GDM1 (cell line): ENCODE measurements at regions not wholly inside any gene's neighbourhood (a gene's known extent, or its start where the extent isn't known, plus 50 kb on each side); places are given as distances from the start of the nearest gene placed in this dataset.

Experiments
- DNase-seq: peaks from one replicate; lab custom pipeline; 2025; lab: John Stamatoyannopoulos, UW

DNA sequence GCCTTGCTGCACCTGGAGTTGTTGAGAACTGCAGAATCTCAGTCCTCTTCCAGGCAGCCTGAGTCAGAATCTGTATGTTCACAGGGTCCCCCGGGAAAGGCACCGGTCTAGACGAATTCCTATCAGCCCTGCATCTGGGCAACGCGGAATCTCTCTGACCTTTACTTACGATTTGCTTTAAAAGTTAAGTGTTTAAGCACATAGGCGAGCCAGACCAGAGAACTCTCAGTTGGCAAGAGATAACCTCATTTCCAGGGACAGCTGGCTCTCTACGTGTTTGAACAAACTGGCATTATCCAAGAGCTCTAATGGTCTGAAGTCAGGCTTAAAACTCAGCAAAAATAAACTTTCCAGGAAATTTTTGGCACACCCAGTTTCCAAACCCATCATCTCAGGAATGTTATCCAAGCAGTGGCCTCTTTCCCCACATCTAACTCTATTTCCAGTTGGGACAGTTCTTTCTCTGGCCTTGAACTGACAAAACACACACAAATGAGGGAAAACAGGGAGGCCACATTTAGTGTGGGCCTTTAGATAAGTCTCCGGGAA is 53.4 kb downstream of the HES1 start:
- no peak for DNase-seq

DNA sequence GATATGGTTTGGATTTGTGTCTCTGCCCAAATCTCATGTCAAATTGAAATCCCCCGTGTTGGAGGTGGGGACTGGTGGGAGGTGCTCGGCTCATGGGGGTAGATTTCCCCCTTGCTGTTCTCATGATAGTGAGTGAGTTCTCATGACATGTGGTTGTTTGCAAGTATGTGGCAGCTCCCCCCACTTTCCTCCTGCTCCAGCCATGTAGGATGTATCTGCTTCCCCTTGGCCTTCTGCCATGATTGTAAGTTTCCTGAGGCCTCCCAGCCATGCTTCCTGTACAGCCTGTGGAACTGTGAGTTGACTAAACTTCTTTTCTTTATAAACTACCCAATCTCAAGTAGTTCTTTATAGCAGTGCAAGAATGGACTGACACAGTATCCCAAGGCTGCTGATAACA is 55.9 kb downstream of the HES1 start:
- DNase-seq: peak; percentile 76

DNA sequence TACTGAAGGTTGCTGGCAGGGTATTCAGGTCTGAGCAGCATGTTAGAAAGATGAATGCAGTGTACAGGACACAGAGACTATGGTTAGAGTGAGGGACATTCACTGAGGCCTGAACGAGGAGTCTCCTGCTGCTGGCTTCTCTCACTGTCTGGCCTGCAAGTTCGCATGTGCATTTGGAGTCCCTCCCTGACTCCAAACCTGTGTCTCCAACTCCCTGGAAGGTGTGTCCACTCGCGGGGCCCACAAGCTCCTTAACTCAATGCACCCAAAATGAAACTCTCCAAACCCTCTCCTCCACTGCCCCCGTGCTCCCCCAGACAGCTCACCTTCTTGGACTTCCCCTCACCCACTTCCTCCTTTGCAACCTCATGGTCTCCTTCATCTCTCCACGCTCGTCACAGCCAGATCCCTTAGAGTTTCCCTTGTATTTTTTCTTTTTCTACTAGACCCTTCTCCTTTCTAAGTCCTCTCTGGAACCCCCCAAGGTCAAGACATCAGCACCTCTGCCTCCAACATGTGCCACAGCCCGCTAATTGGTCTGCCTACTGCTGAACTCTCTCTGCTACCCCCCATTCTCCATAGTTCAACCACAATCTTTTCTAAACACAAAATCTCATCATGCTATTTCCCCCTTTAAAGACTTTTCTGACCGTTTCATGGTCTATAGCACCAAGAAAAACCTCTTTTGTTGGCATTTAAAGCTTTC is 58.3 kb downstream of the HES1 start:
- peak; percentile 43 for DNase-seq

DNA sequence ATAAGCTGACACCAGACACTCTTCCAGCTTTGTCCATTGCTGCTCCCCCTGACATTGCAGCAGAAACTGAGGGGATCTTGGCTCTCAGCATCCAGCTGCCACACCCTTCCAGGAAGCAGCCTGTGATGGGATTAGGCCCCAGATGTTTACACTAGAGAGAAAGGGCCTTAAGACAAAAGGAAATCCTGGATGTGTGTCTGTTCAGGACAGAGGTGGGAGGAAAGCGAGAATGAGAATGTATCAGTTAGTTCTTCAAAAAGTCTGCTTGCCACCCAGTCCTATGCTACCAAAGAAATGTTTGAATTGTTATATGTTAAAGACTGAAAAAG is 58.8 kb downstream of the HES1 start:
- DNase-seq: no peak

DNA sequence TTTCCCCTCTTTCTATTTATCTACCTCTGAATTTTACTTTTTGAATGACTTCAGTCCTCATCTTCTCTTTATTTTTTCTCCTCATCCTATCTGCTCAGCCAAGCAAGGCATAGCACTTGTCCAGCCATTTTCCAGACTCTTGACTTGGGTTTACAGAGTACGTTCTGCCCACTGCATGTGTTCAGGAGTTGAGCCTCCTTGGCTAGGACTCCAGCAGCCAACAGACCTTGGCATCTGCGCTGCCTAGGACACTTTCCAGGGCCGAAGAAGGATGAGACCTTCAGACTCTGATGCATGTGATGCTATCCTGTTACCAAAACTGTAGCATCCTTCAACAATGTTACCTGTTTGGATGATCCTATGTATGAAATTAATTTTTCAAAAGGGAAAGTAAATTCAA is 59.7 kb downstream of the HES1 start:
- no peak for DNase-seq

DNA sequence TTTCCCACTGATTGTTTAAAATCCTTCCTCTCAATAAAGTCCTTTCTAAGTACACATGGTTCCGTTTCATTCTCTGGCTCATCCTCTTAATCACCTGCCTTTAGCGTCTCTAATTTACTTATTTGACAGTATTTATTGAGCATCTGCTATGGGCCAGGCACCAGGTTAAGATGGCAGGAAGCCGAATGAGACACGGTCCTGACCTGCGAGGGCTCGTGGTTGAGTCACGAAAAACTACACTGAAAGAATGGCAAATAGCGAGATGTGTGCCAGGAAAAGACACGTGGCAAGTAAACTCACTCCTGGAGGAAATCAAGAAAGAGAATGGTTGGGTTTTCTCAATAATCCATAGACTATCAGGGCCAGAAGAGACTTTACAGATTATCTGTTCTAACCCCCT is 60.9 kb downstream of the HES1 start:
- DNase-seq: no peak

DNA sequence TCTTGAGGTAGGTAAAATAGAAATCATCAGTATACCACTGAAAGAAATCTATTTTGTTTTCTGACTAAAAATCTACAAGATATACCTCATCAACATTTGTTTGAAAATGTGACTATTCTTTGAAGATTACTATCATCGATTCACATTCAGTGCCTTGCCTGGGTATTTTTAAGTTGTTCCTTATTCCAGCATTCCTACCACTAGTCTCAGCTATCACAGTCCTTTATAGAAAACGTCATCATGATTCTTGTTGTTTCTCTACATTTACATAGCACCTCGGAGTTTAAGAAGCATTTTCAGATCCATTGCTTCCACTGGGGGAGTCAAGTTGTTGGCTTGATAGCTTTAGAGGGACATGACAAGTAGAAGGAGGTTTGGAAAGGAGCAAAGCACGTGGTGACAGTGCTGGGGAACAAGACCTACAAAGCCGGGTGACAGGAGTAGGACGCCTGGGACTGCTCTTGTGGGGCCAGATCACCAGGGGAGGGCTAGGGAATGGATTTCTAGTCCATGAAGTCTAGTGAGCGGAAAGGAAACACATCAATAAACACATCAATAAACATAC is 61.5 kb downstream of the HES1 start:
- DNase-seq: no peak

DNA sequence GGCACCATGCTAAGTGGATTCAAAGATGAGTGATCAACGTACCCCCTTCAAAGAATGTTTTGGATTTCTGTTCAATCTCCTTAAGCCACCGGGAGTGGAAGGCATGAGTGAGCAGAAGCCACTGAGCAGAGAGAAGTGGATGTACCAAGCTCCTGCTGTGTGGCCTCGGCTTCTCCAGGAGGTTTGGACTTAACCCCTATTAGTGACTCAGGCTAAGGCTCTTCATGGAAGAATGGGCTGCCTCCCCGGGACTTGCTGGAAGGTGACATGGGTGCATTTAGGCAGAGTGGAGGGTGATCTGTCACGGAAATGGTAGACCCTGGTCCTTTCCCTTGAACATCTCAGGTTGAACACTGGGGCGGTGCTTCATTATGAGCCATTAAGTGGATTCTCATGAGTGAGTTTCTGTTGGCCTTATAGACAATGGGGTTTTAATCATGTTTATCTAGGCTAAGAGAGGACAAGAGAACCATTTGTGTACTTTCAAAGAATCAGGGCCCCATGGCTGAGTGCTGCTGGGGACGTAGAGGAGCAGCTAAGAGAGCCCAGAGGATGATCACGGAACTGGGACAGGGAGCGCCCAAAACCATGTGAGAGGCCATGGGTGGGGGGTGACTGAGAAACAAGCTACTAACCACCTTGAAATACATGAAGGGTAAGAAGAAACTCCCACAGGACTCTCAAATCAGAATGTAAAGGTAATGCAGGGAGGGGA is 62.2 kb downstream of the HES1 start:
- DNase-seq: no peak

DNA sequence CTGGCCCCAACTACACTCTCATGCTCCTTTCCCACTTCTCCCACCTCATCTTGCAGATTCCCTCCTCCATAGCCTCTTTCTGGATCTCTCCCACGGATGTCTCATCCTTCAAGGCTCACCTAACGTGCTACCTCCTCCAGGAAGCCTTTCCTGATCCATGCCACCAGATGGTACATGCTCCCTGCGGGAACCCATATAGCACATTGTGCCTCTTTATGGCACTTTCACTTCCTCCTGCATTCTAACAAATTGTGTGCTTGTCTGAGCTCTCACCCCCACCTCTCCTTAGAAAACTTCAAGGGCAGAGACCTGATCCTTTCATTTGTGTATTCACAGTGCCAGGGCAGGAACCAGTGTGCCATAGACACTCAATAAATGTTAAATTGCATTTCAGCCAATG is 63.0 kb downstream of the HES1 start:
- DNase-seq: no peak

DNA sequence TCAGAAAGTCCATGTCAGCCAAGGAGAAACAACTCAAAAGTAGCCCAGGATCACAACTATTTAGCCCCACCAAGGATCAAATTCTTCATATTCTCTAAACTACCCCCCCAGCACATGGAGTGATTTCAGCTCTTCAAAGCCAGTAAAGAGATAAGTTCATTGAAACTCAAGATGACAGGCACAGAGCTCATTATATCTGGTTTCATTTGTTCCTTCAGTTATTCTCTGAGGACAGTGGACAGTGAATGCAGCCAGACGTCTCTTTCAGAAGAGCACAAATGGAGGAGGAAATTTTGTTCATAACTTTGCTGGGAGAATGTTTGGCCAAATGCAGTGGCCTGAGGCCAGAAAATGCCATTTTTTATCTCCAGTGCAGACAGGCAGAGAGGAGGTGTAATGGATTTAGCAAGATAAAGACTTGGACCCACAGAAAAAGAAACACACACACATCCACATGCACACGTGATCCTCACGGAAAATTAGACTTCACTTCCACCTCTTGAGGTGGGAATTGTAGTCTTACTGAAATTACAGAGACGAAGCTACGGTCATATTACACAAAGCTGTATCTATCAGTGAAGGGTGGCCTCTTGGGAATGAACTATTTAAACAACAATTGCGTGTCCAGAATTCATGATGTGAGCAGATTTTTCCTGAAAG is 64.6 kb downstream of the HES1 start:
- no peak for DNase-seq

DNA sequence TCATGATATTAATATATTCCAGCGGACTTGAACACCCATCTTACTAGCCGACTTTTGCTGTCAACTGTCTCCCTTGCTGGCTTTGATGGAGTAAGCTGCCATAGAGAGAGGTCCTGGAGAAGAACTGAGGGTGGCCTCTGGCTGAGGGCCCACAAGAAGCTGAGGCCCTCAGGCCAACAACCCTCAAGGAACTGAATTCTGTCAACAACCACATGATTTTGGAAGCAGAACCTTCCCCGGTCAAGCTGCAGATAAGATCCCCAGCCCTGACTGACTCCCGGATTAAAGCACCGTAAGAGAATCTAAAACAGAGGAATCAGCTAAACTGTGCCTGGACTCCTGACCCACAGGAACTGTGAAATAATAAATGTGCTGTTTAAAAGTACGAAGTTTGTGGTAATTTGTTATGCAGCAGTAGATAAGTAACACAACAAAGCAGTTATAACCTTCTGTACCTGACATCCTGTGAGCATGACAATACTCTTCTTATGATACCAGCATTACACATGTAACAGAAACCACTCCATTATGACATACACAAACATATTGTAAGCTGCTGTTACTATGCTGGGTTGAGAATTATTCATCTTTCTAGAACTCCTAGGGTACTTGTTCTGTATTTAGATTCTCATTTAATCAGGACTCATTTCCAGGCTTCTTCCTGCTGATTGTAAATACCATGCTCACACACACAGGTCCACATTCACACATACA is 66.2 kb downstream of the HES1 start:
- no peak for DNase-seq

DNA sequence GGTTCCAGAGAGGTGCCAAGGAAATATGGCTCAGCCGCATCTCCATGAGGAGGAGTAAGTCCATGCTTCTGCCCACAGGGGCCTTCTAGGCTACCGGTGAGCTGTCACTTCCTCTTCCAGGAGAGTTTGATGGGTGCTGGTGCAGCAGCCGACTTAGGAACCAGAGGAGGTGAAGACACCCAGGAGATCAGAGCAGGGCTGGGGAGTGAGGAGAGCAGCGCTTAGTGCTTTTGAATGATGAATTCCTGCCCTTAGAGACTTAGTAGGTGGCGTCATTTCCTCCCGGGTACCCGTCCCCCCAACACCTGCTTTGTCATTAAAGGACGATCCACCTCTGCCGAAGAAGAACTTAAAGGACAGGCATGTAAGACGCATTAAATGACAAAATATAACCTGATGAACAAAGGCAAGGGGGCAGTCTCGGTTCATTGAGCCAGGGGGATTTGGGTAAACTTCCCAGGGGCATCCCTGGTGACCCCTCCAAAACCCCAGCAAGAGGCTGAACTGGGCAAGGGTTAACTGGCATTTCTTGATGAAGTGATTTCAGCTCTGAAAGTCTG is 67.6 kb downstream of the HES1 start:
- DNase-seq: no peak

DNA sequence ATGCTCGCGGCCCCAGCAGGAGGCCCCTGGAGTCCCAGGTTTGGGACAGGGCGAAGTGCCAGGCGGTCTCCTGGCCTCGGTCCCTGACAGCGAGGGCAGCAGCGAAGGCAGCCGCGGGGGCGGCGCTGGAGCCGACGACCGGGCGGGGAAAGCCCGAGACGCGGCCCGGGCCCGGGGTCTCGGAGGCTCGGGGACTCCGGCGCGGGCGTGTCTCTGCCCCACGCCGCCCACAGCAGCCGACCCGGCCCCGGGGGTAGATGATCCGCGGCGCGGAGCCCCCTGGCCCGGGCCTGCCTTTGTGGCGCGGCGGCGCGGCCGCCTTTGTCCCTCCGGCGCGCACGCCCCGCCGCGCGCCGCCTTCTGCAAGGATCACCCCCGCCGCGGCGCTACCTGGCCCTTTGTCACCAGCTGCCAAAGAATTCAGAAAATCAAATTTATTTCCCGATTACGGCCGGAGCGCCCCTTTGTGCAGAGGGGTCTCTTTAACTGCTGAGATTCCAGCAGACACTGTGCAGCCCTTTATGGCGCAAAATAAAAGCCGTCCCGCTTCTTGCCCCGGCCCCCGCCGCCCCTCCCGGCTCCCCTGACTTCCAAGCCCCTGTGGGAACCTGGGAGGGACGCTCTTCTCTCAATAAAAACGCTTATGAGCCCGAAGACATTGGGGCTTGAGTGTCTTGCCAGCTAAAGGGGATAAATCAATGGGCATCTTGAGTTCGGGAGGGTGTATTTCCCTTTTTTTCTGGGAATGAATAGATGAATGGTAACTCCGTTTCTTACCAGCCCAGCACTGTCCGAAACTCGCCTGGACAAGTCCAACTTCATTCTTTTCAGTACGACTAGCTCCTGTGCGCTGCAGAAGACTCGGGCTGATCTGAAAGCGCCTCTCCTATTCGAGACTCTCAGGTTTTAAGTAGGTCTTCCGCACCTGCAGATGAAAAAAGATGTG is 68.4 kb downstream of the HES1 start:
- no peak for DNase-seq

DNA sequence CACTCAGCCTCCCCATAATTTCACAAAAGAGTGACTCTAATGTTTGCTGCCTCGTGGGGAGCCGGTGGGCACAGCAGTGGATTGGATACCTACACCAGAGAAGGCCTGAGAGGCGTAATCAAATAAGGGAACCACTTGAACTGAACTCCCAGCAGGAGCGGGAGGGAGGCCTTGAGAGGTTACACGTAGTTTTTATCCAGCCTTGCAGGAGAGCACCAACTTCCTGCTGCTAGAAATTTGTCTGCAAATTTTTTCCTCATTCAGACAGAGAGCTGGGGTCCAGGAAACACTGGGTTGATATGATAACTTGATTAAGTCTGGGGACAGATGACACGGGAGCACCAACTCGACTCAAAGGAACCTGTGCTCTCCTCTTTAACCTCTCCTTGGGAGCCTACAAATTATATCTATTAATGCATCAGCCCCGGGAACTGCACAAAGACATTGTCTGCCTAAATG is 69.8 kb downstream of the HES1 start:
- peak; percentile 87 for DNase-seq

DNA sequence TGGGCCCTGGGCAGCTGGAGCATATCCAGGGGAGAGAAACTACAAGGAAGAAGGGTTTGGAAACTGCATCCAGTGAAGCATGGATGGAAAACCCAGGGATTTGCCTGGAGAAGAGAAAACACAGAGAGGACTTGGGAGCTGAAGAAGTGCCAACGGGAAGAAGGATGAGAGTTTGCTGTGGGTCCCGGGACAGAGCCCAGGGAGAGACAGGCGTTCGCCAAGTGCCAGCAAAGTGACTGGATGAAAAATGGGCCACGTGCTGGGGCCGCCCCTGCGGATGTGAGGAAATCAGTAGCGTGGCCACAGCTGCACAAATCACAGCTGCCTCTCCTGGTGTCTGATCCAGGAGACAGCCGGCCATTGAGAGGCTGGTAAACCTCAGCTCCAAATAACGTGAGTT is 70.4 kb downstream of the HES1 start:
- peak; percentile 38 for DNase-seq

DNA sequence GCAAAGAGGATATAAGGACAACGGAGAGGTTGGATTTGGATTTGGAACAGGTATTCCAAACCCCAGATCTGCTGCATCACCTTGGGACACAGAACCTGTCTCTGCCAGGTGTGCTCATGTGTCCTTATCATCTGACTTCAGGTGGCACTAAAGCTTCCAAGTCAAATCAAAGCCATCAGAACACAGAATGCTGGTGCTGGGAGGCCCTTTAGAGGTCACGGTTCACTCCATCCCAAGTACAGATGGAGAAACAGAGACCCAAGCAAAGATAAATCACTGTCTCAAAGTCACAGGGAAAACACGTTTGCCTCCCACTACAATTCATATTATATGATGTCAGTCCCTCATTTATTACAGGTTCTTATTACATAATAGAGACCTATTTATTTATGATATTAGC is 72.8 kb downstream of the HES1 start:
- DNase-seq: no peak

DNA sequence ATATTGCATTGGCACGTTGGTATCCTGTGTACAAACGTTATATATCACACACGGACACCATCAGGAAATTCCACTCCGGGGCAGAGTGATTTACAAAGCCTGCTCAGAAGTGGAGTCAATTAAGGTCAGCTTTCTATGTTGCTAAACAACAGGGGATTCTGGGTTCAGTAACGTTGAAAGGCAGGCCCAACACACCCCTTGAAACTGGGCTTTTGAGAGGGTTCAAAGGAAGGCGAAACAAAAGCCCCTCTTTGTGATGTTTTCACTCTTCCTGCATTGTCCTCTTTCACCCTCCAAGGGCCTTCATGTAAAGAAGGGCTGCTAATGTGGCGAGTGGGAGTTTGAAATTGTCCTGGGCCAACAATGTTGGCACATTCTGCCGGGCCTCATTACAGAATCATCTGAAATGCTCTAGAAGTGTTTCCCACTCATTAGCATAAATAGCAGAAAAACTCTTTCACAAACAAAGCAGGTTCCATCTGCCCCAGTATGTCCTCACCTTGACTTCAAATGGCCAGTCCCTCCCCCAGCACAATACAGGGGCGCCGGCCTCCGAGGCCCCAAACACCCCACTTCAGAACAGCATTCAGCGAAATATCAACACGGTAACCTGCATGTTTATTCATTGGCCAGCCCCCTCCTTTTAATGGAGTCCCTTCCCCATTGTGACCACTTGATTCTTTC is 76.4 kb downstream of the HES1 start:
- no peak for DNase-seq

DNA sequence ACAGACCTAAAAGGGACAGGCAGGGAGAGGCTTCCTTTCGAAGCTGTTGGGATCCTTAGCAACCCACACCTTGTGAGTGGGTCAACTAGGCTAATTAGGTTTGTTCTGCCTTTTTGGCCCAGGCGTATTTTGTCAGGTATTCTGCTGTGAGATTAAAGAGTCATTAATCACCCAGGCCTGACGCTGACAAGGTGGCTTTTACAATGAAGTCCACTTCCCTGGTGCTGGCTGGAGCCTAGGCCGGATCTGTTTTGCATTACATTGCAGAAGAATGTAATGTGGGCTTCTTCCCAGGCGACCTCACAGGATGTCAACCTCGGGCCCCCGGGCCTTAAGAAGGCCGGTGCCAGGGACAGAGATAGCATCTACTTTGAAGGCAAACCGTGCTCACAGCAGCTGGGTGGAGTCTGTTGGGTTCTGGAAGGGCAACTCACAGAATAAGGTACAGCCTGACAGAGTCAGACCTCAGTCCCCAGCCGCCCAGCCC is 76.9 kb downstream of the HES1 start:
- no peak for DNase-seq

DNA sequence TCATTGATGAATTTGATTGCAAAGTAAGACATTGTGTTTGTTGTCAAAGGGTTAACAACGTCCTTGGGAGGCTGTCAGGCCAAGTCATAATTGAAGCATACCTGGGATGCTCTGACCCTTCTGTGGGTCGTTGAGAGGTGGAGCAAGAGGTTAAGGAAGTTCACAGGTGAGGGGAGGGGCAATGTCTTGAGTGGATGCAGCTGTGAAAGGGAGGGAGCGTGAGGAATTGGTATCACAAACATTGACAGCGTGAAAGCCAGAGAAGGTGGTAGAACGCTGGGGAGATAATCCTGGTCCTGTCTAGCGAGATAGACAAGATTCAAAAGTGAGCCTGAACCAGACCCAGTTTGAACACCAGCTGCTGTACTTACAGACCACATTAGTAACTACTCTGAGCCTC is 79.4 kb downstream of the HES1 start:
- no peak for DNase-seq
